Caki2 (cell line): ENCODE measurements at regions not wholly inside any gene's neighbourhood (a gene's known extent, or its start where the extent isn't known, plus 50 kb on each side); places are given as distances from the start of the nearest gene placed in this dataset.

ENCODE experiments used
- DNase-seq: peaks from one replicate; pipeline ENCODE4 v3.0.0-alpha.2; 2015; ENCODE audit warnings: low read depth
- in situ Hi-C: cut with HindIII; loops from 2 replicates; pipeline ENCODE4 v1.10.0; 2016; ENCODE audit warnings: low sequenced_read_pairs, low pct_unique_long_range_greater_than_20kb, mixed read lengths

DNA sequence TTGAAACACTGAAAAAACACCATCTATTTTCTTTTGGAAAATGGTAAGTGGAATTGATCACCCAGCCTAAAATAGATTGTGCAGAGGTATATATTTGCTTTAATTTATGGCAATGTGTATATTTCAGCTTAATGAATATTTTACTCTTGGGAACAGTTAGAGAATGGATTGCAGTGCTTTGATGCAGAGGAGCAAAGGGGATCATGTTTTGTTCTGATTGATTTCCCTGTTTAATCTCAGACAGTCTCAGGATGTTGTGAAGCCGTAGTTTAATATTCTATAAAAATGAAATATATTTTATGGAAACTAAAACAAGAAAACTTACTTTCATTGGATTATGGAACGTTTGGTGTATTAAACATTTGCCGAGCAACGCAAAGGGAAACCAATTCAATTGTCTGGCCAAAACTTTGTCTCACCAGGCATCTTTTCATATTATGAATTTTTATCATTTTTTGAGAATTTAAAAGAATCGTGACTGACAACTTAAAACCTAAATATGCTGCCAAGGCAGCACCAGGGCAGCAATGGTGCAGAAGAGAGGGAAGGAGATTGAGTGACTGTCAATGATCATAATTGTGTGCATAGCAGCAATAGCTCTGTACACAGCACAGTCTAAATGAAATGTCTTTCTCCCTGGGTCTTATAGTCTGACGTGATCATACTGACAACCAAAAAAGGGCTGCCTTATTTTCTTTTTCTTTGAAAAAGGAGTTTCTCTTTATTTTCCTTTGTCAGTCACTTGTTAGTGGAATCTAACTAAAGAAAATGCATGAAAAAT, 105.5 kb upstream of the EPHA7 start:
- no peak for DNase-seq
- in situ Hi-C loops: no loop called here

GRCh38 chr6:93523365-93523764, 104.0 kb upstream of the EPHA7 start:
- DNase-seq: no peak
- in situ Hi-C loops: no loop called here

GRCh38 chr6:93516441-93516840, 97.1 kb upstream of the EPHA7 start:
- in situ Hi-C loops: no loop called here
- no peak for DNase-seq

DNA sequence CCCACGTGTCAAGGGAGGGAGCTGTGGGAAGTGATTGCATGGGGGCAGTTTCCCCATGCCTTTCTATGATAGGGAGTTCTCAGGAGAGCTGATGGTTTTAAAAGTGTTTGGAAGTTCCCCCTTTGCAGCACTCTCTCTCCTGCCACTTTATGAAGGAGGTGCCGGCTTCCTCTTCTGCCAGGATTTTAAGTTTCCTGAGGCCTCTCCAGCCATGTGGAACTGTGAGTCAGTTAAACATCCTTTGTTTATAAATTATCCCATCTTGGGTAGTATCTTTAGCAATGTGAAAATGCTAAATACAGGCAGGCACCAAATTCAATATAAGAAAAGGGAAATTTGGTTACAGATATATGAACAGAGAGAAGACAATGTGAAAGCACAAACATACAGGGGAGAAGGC, 96.4 kb upstream of the EPHA7 start:
- in situ Hi-C loops: no loop called here
- DNase-seq: no peak

GRCh38 chr6:93498713-93499112, 79.4 kb upstream of the EPHA7 start:
- no peak for DNase-seq
- in situ Hi-C loops: no loop called here

DNA sequence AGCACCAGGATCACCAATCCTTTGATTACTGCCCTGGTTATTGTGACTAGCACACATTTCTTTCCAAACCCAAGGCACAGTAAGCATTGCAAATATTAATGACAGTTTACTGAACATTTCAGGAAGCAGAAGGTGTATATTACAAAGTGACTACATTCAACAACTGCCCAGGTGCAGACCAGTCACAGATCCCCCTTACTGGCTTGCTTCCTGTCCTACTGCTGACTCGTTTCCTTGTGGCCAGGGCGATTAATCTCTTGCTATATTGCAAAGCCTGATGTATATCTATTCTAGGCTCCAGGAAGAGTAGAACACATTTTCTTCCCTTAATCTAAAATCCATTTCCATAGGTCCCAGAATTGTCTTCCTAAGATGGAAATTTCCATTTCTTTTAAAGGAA, 77.2 kb upstream of the EPHA7 start:
- in situ Hi-C loops: no loop called here
- no peak for DNase-seq

GRCh38 chr6:93494057-93494456, 74.7 kb upstream of the EPHA7 start:
- in situ Hi-C loops: no loop called here
- DNase-seq: no peak

- in situ Hi-C loops: no loop called here
- no peak for DNase-seq
Observed at GRCh38 chr6:93474733-93475179, 55.4 kb upstream of the EPHA7 start.

GRCh38 chr6:93471281-93471680, 51.9 kb upstream of the EPHA7 start:
- DNase-seq: no peak
- in situ Hi-C loops: no loop called here
